ENCODE measurements at regions not wholly inside any gene's neighbourhood (a gene's known extent, or its start where the extent isn't known, plus 50 kb on each side); places are given as distances from the start of the nearest gene placed in this dataset.

GRCh38 chr12:93311827-93312226 lies 65.9 kb upstream of the NUDT4 start:
- H3K4me3 ChIP-seq (ENCODE audit: low read depth, poor library complexity, severe bottlenecking), result no peak overlapping the region
- DNase-seq (ENCODE audit: low spot score in 2 of 2), result no peak
- no peak for TF ChIP-seq POLR2A (IDR thresholded peaks at IDR 0.05)
- no peak for TF ChIP-seq CTCF (IDR thresholded peaks at IDR 0.05)
- WGBS, 2 donors, result 89% methylated on average over 2 of the region's 2 CpGs
- intact Hi-C loops (cut with DNase I; ENCODE audit: low total_unique reads), result no loop called here

- intact Hi-C loops (cut with DNase I; ENCODE audit: low total_unique reads), result no loop called here
- 68 to 71% methylated on average over 4 of the region's 4 CpGs for WGBS, 2 donors
- TF ChIP-seq CTCF (IDR thresholded peaks at IDR 0.05) (no peak), POLR2A (IDR thresholded peaks at IDR 0.05) (no peak)
- H3K4me3 ChIP-seq (ENCODE audit: low read depth, poor library complexity, severe bottlenecking), result no peak overlapping the region
- DNase-seq (ENCODE audit: low spot score in 2 of 2), result no peak
Observed at GRCh38 chr12:93314177-93314497, 63.6 kb upstream of the NUDT4 start.

- WGBS, 2 donors, result 86 to 87% methylated on average over 9 of the region's 9 CpGs
- TF ChIP-seq CTCF (IDR thresholded peaks at IDR 0.05) (no peak), POLR2A (IDR thresholded peaks at IDR 0.05) (no peak)
- H3K4me3 ChIP-seq (ENCODE audit: low read depth, poor library complexity, severe bottlenecking), result no peak overlapping the region
- intact Hi-C loops (cut with DNase I; ENCODE audit: low total_unique reads), result no loop called here
- no peak for DNase-seq (ENCODE audit: low spot score in 2 of 2)
Observed at GRCh38 chr12:93315385-93315906, 62.3 kb upstream of the NUDT4 start.

GRCh38 chr12:93315907-93316622 lies 61.7 kb upstream of the NUDT4 start:
- DNase-seq (ENCODE audit: low spot score in 2 of 2), result no peak

GRCh38 chr12:93316623-93316971 lies 61.1 kb upstream of the NUDT4 start:
- WGBS, 2 donors, result 92 to 95% methylated on average over 1 of the region's 1 CpG
- no peak for TF ChIP-seq POLR2A (IDR thresholded peaks at IDR 0.05)
- no peak for TF ChIP-seq CTCF (IDR thresholded peaks at IDR 0.05)
- no peak for DNase-seq (ENCODE audit: low spot score in 2 of 2)
- intact Hi-C loops (cut with DNase I; ENCODE audit: low total_unique reads), result no loop called here
- no peak overlapping the region for H3K4me3 ChIP-seq (ENCODE audit: low read depth, poor library complexity, severe bottlenecking)

More at GRCh38 chr12:93315907-93316622, 61.7 kb upstream of the NUDT4 start:
- no peak overlapping the region for H3K4me3 ChIP-seq (ENCODE audit: low read depth, poor library complexity, severe bottlenecking)
- intact Hi-C loops (cut with DNase I; ENCODE audit: low total_unique reads), result no loop called here
- TF ChIP-seq CTCF (IDR thresholded peaks at IDR 0.05), result no peak
- TF ChIP-seq POLR2A (IDR thresholded peaks at IDR 0.05), result no peak
- 36 to 44% methylated on average over 4 of the region's 4 CpGs for WGBS, 2 donors

GRCh38 chr12:93317227-93317626 lies 60.5 kb upstream of the NUDT4 start:
- TF ChIP-seq CTCF (IDR thresholded peaks at IDR 0.05) (no peak), POLR2A (IDR thresholded peaks at IDR 0.05) (no peak)
- 63 to 64% methylated on average over 6 of the region's 6 CpGs for WGBS, 2 donors
- DNase-seq (ENCODE audit: low spot score in 2 of 2), result no peak
- intact Hi-C loops (cut with DNase I; ENCODE audit: low total_unique reads), result no loop called here
- H3K4me3 ChIP-seq (ENCODE audit: low read depth, poor library complexity, severe bottlenecking), result no peak overlapping the region
